T-helper 2 cell treated with Interferon-gamma antibody and Interleukin-4, amounts not matched to agents 5 μg/mL and 100 μg/mL, for 36 hours (primary cell): ENCODE measurements at regions not wholly inside any gene's neighbourhood (a gene's known extent, or its start where the extent isn't known, plus 50 kb on each side); places are given as distances from the start of the nearest gene placed in this dataset.

Source experiments
- DNase-seq: peaks from one replicate; pipeline ENCODE4 v3.0.0; 2021; ENCODE audit warnings: low spot score
- H3K27ac Mint-ChIP-seq: one replicate; pipeline ENCODE4 v1.8.0; 2021; ENCODE audit warnings: mild to moderate bottlenecking, mixed read lengths
- H3K27me3 Mint-ChIP-seq: one replicate; pipeline ENCODE4 v1.8.0; 2021; ENCODE audit warnings: low read depth, mixed read lengths
- H3K36me3 Mint-ChIP-seq: one replicate; pipeline ENCODE4 v1.8.0; 2021; ENCODE audit warnings: low read depth, mixed read lengths
- H3K4me1 Mint-ChIP-seq: one replicate; pipeline ENCODE4 v1.8.0; 2021; ENCODE audit warnings: low read depth, mixed read lengths
- H3K4me3 Mint-ChIP-seq: one replicate; pipeline ENCODE4 v1.8.0; 2022; ENCODE audit warnings: mild to moderate bottlenecking, moderate library complexity, mixed read lengths
- H3K9me3 Mint-ChIP-seq: one replicate; pipeline ENCODE4 v1.8.0; 2021; ENCODE audit warnings: mixed read lengths

DNA sequence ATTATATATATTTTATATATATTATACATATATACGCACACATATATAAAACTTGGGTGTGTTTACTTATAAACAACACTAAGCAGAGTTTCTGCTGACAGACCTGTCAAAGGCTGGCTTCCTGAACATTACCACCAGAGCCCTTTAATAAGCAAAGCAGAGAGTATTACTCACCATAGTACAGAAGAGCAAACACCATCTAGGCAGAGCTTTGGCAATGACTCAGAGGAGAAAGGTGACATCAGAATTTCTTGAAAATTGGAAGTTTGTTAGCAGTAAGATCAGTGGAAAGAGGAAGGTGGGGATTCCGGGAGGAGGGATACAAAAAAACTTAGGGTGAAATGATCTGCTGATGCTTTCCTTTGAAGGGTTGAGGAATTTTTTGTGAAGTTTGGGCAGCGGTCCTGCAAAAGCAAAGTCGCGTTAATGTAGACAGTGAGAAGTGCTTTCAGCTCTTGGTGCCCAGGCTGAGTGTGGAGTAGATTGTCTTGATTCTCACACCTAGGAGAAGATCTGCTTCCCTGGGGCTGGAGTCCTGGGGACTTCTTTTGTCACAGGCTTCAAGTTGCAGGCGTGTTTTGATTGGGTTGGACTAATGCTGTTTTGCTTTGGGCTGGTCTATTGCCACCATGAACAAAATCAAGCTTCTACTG lies 109.6 kb upstream of the BACH2 start:
- no peaks in the 10 kb centered on the region for H3K36me3 Mint-ChIP-seq
- H3K27me3 Mint-ChIP-seq = no peaks in the 10 kb centered on the region
- peak overlapping the region; percentile 73 for H3K27ac Mint-ChIP-seq
- DNase-seq = peak; percentile 46
- H3K9me3 Mint-ChIP-seq = no peaks in the 10 kb centered on the region
- H3K4me3 Mint-ChIP-seq = peak overlapping the region; percentile 6
- peaks cover 66% of the 10 kb centered on the region for H3K4me1 Mint-ChIP-seq

- Mint-ChIP-seq H3K36me3 (no peaks in the 10 kb centered on the region), H3K9me3 (no peaks in the 10 kb centered on the region), H3K4me1 (peaks cover 73% of the 10 kb centered on the region), H3K4me3 (peak overlapping the region; percentile 72), H3K27ac (peak overlapping the region; percentile 91), H3K27me3 (no peaks in the 10 kb centered on the region)
- DNase-seq = no peak
Observed at GRCh38 chr6:90403489-90404381, 107.1 kb upstream of the BACH2 start.

DNA sequence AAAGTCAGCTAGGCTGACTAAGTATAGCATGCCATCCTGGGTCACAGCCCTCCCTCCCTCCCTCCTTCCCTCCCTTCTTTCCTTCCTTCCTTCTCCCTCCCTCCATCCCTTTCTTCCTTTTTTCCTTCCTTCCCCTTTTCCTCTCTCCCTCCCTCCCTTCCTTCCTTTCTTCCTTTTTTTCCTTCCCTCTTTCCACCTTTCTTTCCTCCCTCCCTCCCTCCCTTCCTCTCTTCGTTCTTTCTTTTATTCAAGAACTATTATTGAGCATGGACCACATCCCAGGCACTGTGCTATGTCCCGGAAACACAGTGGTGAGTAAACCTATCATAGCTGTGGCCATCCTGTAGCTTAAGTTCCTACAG lies 106.2 kb upstream of the BACH2 start:
- peaks cover 82% of the 10 kb centered on the region for H3K4me1 Mint-ChIP-seq

DNA sequence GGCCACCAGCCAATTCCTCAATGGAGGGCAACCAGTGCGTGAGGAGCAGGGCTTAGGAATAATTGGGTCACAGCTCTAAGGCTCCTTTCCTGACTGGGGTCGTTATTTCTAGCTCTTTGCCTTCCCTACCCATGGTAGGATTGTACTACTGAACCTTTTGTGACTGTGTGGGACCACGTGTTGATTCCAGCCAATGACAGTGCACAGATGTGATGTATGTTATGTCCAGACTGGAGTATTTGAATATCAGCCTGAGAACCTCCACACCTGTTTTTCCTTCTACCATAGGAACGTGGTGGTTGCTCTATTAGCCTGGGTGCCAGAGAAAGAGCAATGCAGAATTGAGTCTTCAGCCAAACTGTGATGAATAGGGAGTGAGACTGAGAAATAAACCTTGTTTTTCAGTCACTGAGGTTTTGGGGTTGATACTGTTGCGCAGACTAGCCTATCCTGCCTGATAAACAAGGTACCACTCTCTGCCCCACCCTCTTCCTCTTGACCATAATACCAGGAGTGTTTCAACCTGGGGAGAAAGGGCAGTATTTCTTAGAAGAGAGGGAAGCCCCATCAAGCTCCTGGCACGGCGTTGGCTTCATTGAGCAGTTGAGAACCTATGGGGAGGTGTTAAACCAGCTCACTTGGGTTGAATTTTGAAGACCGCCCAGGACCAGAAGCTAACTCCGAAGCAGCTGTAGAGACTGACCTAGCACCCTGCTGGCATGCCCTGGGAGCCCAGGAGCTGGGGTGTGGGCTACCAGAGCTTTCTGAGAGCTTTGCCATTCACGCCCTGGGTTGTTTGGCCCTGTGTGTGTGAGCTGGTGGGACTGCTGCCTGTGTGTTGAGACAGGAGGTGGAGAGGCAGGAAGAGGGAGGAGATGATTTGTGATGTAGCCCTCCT lies 105.5 kb upstream of the BACH2 start:
- H3K27ac Mint-ChIP-seq = peak overlapping the region; percentile 93
- peak overlapping the region; percentile 70 for H3K4me3 Mint-ChIP-seq
- H3K36me3 Mint-ChIP-seq = no peaks in the 10 kb centered on the region
- peaks cover 87% of the 10 kb centered on the region for H3K4me1 Mint-ChIP-seq
- no peaks in the 10 kb centered on the region for H3K27me3 Mint-ChIP-seq
- peak; percentile 60 for DNase-seq
- H3K9me3 Mint-ChIP-seq = no peaks in the 10 kb centered on the region

More for the DNA sequence above, 106.2 kb upstream of the BACH2 start:
- Mint-ChIP-seq H3K27me3 (no peaks in the 10 kb centered on the region), H3K9me3 (no peaks in the 10 kb centered on the region), H3K4me3 (peak overlapping the region; percentile 72), H3K36me3 (no peaks in the 10 kb centered on the region), H3K27ac (peak overlapping the region; percentile 93)
- no peak for DNase-seq

DNA sequence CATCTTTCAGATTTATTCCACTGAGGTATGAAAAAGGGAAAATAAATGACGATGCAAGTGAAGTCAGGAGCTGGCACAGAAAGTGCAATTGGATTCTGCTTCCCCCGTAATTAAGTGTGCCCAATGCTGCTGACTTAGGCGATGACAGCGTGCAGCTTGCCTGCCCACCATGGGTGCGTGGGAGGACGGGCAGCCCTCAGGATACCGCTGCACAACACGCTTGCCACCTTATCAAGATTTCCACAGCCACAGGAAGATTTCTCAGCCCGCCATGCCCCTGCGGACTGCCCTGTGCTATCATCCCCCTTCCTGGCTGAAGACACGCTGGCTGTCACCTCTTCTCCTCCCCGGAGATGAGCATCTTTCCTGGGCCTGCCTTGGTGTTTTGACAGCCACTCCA lies 103.3 kb upstream of the BACH2 start:
- H3K4me3 Mint-ChIP-seq = no peak overlapping the region
- H3K27ac Mint-ChIP-seq = peak overlapping the region; percentile 66
- peaks cover 88% of the 10 kb centered on the region for H3K4me1 Mint-ChIP-seq
- no peaks in the 10 kb centered on the region for H3K9me3 Mint-ChIP-seq
- H3K36me3 Mint-ChIP-seq = no peaks in the 10 kb centered on the region
- H3K27me3 Mint-ChIP-seq = peaks cover 3% of the 10 kb centered on the region
- DNase-seq = no peak

- peaks cover 88% of the 10 kb centered on the region for H3K4me1 Mint-ChIP-seq
- no peaks in the 10 kb centered on the region for H3K36me3 Mint-ChIP-seq
- peak overlapping the region; percentile 91 for H3K27ac Mint-ChIP-seq
Observed at GRCh38 chr6:90397929-90398674, 101.5 kb upstream of the BACH2 start.

GRCh38 chr6:90397047-90397446 lies 100.4 kb upstream of the BACH2 start:
- peaks cover 83% of the 10 kb centered on the region for H3K4me1 Mint-ChIP-seq
- peak overlapping the region; percentile 91 for H3K27ac Mint-ChIP-seq
- H3K9me3 Mint-ChIP-seq = no peaks in the 10 kb centered on the region
- no peak for DNase-seq
- peak overlapping the region; percentile 65 for H3K4me3 Mint-ChIP-seq
- H3K36me3 Mint-ChIP-seq = no peaks in the 10 kb centered on the region
- H3K27me3 Mint-ChIP-seq = peaks cover 3% of the 10 kb centered on the region

More at GRCh38 chr6:90397929-90398674, 101.5 kb upstream of the BACH2 start:
- Mint-ChIP-seq H3K9me3 (no peaks in the 10 kb centered on the region), H3K4me3 (peak overlapping the region; percentile 65), H3K27me3 (peaks cover 3% of the 10 kb centered on the region)
- DNase-seq = peak; percentile 94

DNA sequence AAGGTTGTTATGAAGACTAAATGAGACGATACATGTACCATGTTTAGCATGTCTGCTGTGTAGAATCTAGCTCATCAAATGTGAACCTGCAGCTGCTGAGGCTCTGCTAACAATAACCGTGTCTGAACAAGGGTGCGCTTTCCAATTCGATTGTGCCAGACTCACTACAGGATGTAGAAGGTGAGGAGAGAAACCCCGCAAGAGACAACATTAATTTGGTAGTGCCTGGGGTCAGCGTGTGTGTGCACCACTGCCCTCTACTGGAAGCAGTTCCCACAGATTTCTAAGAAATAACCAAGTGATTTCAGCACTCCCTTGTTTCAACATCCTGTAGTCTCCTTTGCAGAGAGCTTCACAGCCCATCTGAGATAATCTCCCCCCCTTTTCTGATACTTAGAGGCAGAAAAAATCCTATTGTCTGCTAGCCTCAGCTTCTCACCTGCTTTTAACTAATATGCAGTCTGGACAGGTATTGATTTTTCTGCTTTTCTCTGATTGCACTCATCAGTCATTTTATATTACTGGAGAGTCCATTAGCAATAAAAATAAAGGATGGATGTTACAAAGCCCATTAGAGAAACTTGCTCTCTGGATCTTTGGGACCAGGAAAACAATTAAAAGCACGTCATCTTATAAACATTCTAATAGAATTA lies 96.7 kb upstream of the BACH2 start:
- Mint-ChIP-seq H3K4me3 (peak overlapping the region; percentile 19), H3K27ac (peak overlapping the region; percentile 74), H3K9me3 (no peaks in the 10 kb centered on the region), H3K4me1 (peaks cover 63% of the 10 kb centered on the region), H3K36me3 (no peaks in the 10 kb centered on the region), H3K27me3 (peaks cover 3% of the 10 kb centered on the region)
- peak; percentile 71 for DNase-seq

DNA sequence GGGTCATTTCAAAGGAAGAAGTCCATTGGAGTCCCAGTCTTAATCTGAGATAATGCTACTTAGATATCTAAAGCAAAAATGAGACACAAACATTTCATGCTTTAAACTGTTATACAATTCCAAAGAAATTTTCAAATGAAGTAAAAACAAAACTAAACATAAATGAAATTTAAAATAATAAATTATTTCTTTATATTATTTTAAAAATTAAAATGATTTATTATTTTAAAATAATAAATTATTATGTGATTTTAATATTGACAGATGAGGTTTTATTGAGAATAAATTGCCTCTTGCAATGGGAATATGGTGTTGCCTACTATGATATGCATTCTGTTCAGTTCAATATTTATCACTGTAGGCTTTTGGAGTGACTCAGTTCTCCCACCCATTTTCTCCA lies 93.7 kb upstream of the BACH2 start:
- Mint-ChIP-seq H3K4me1 (peaks cover 46% of the 10 kb centered on the region), H3K4me3 (no peak overlapping the region), H3K27ac (no peak overlapping the region), H3K9me3 (no peaks in the 10 kb centered on the region), H3K36me3 (no peaks in the 10 kb centered on the region), H3K27me3 (peaks cover 2% of the 10 kb centered on the region)
- DNase-seq = no peak

DNA sequence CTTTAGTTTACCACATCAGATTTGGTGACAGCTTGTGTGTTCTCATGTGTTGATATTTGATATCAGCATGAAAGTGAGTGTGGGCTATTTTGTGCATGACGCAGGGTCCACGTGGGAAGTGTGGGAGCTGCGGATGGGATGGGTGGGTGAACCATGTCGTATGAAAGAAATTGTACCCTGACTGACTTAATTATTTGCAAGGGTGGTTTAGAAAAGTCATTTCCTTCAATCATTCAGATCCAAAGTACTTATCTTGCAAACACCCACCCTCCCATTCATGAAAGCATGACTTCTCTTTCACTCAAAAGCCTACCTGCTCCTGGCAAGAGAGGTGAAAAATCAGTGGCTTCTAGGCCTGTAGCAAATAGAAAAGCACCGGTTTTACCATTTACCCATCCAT lies 91.8 kb upstream of the BACH2 start:
- Mint-ChIP-seq H3K27me3 (peaks cover 2% of the 10 kb centered on the region), H3K4me1 (peaks cover 40% of the 10 kb centered on the region), H3K4me3 (no peak overlapping the region), H3K27ac (no peak overlapping the region), H3K9me3 (no peaks in the 10 kb centered on the region), H3K36me3 (no peaks in the 10 kb centered on the region)
- DNase-seq = peak; percentile 73

DNA sequence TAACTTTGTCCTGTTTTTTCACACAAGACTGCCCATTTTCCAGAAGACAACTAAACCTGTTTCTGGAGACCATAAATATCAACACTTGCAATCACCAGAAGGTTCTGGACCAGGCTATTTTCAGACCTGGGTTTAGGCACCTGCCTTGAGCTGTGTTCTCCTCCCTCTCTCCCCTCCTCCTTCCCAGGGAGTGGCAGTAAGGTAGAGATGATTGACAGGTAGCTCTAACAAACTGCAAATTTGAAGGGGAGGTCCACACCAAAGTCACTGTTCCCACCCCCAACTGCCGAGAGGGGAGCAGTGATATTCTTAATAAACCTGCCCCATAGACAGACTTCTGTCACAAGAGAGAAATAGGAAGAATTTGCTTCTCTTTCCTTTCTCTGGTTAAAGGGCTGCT lies 91.2 kb upstream of the BACH2 start:
- Mint-ChIP-seq H3K36me3 (no peaks in the 10 kb centered on the region), H3K4me1 (peaks cover 39% of the 10 kb centered on the region), H3K27ac (no peak overlapping the region), H3K4me3 (no peak overlapping the region), H3K9me3 (no peaks in the 10 kb centered on the region), H3K27me3 (peaks cover 2% of the 10 kb centered on the region)
- DNase-seq = no peak

DNA sequence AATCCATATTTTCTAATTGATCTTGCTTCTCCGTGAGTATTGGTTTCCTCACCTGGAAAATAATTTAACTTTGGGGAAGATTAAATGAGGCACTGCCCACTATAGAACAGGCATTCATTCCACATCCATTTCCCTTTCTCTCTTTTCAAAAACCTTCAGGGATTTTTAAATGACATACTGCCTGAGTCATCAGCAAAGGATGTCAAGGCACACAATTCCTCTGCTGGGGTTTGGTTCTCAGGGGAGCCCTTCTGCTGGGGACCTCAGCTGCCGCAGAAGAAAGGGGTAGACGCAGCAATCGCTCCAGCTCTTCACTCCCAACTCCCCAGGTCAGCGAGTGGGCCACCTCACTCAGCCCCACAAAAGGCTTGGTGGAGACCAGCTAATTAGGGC lies 90.7 kb upstream of the BACH2 start:
- no peak for DNase-seq
- Mint-ChIP-seq H3K9me3 (no peaks in the 10 kb centered on the region), H3K27ac (no peak overlapping the region), H3K27me3 (peaks cover 2% of the 10 kb centered on the region), H3K4me1 (peaks cover 42% of the 10 kb centered on the region), H3K4me3 (no peak overlapping the region), H3K36me3 (no peaks in the 10 kb centered on the region)
